GM13976 (cell line): ENCODE measurements at regions not wholly inside any gene's neighbourhood (a gene's known extent, or its start where the extent isn't known, plus 50 kb on each side); places are given as distances from the start of the nearest gene placed in this dataset.

Experiments
- DNase-seq: peaks from one replicate; pipeline ENCODE4 v3.0.0; 2012; ENCODE audit warnings: low spot score
- in situ Hi-C: fragments of 300-500 bp; cut with MboI; formaldehyde crosslinking; loops from one replicate; pipeline ENCODE4 v1.12.0; 2022; ENCODE audit warnings: low sequenced_read_pairs, mixed read lengths, inconsistent platforms; ENCODE audit not compliant: unreplicated experiment
- TF ChIP-seq, protein P1 (sequence below): IDR thresholded peaks from 2 replicates; pipeline ENCODE4 v1.5.1; 2012; ENCODE audit warnings: borderline replicate concordance, mild to moderate bottlenecking; ENCODE audit not compliant: insufficient read depth; ENCODE audit errors: extremely low read depth, missing control alignments, control extremely low read depth

- TF ChIP-seq, protein P1, sequence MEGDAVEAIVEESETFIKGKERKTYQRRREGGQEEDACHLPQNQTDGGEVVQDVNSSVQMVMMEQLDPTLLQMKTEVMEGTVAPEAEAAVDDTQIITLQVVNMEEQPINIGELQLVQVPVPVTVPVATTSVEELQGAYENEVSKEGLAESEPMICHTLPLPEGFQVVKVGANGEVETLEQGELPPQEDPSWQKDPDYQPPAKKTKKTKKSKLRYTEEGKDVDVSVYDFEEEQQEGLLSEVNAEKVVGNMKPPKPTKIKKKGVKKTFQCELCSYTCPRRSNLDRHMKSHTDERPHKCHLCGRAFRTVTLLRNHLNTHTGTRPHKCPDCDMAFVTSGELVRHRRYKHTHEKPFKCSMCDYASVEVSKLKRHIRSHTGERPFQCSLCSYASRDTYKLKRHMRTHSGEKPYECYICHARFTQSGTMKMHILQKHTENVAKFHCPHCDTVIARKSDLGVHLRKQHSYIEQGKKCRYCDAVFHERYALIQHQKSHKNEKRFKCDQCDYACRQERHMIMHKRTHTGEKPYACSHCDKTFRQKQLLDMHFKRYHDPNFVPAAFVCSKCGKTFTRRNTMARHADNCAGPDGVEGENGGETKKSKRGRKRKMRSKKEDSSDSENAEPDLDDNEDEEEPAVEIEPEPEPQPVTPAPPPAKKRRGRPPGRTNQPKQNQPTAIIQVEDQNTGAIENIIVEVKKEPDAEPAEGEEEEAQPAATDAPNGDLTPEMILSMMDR: no peak
- DNase-seq: no peak
- in situ Hi-C loops: no loop called here
These were observed 144.4 kb downstream of the NSG2 start for GRCh38 chr5:174189654-174190541.

- TF ChIP-seq, protein P1: no peak
- DNase-seq: no peak
- in situ Hi-C loops: no loop called here
These were observed 145.6 kb downstream of the NSG2 start for GRCh38 chr5:174191076-174191475.

- in situ Hi-C loops: no loop called here
- DNase-seq: no peak
- TF ChIP-seq, protein P1: no peak
These were observed 146.5 kb downstream of the NSG2 start for GRCh38 chr5:174191850-174192655.

- no peak for DNase-seq
- in situ Hi-C loops: no loop called here
- TF ChIP-seq, protein P1: no peak
These were observed 147.4 kb downstream of the NSG2 start for GRCh38 chr5:174192901-174193300.

DNA sequence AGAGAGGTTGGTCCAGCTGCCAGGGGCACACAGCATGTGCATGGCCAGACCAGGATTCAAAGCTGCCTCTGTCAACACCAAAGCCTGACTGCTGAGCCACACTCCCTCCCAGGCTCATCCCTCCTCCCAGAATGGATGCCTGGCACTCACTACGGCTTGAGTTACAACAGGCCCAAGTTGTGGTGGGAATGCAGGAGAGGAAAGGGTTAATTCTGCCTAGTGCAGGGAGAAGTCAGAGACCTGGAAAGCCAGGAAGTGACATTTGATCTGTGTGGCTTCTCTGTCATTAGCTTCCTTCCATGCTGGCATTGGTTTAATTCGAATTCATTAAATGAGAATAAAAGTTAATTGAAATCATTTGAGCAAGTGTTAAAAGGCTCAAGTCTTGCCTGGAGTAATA lies 150.0 kb downstream of the NSG2 start:
- DNase-seq: no peak
- TF ChIP-seq, protein P1: no peak
- in situ Hi-C loops: no loop called here

DNA sequence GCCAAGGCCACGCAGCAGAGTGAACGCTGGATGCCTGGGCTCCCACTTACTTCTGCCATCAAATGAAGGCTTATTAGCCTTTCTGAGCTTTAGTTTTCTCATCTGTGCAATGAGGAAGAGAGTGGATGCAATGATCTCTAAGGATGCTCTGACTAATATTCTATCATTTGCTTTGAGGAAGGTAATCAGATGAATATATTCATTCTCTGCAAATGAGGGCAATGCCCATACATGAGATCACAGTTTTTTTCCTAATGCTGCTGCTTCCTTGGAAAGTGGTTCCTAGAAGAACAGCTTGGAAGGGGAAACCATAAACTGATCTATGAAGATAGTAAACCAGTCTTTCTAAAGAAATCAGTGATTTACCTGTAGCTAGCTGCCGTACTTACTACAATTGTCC lies 152.4 kb downstream of the NSG2 start:
- no peak for DNase-seq
- TF ChIP-seq, protein P1: no peak
- in situ Hi-C loops: no loop called here
